GM21360 (cell line): ENCODE measurements at regions not wholly inside any gene's neighbourhood (a gene's known extent, or its start where the extent isn't known, plus 50 kb on each side); places are given as distances from the start of the nearest gene placed in this dataset.

ENCODE experiments used
- ATAC-seq: cut with Tn5 transposase; IDR thresholded peaks from one replicate; pipeline ENCODE4 v1.9.1; 2021; ENCODE audit warnings: mild to moderate bottlenecking, moderate library complexity; ENCODE audit not compliant: unreplicated experiment

- ATAC-seq, result no peak
Measured at GRCh38 chr13:34647379-34648150, 294.5 kb upstream of the NBEA start.

GRCh38 chr13:34654203-34654602, 287.9 kb upstream of the NBEA start:
- ATAC-seq, result no peak

GRCh38 chr13:34654647-34655046, 287.4 kb upstream of the NBEA start:
- no peak for ATAC-seq

GRCh38 chr13:34655554-34655953, 286.5 kb upstream of the NBEA start:
- no peak for ATAC-seq

- no peak for ATAC-seq
Measured at GRCh38 chr13:34657716-34658115, 284.4 kb upstream of the NBEA start.

- no peak for ATAC-seq
Measured at GRCh38 chr13:34667286-34668218, 274.5 kb upstream of the NBEA start.

GRCh38 chr13:34671137-34671536, 270.9 kb upstream of the NBEA start:
- ATAC-seq, result no peak

GRCh38 chr13:34672631-34673030, 269.4 kb upstream of the NBEA start:
- ATAC-seq, result no peak

- ATAC-seq, result no peak
Measured at GRCh38 chr13:34675626-34676025, 266.4 kb upstream of the NBEA start.

- ATAC-seq, result no peak
Measured at GRCh38 chr13:34678154-34678553, 263.9 kb upstream of the NBEA start.

- no peak for ATAC-seq
Measured at GRCh38 chr13:34681405-34681955, 260.6 kb upstream of the NBEA start.

GRCh38 chr13:34695063-34695462, 247.0 kb upstream of the NBEA start:
- no peak for ATAC-seq

- no peak for ATAC-seq
Measured at GRCh38 chr13:34696296-34696695, 245.8 kb upstream of the NBEA start.

GRCh38 chr13:34696741-34697140, 245.3 kb upstream of the NBEA start:
- ATAC-seq, result no peak

GRCh38 chr13:34698945-34699344, 243.1 kb upstream of the NBEA start:
- ATAC-seq, result no peak

GRCh38 chr13:34700155-34700554, 241.9 kb upstream of the NBEA start:
- ATAC-seq, result no peak

- ATAC-seq, result no peak
Measured at GRCh38 chr13:34701919-34702318, 240.2 kb upstream of the NBEA start.

GRCh38 chr13:34708566-34709313, 233.3 kb upstream of the NBEA start:
- ATAC-seq, result no peak

GRCh38 chr13:34719060-34719875, 222.8 kb upstream of the NBEA start:
- ATAC-seq, result no peak

GRCh38 chr13:34720618-34721017, 221.5 kb upstream of the NBEA start:
- ATAC-seq, result no peak
